Pancreas (tissue), 10 donors: ENCODE measurements at regions not wholly inside any gene's neighbourhood (a gene's known extent, or its start where the extent isn't known, plus 50 kb on each side); places are given as distances from the start of the nearest gene placed in this dataset.

Experiments
- ATAC-seq, 4 donors: fragments of 200-7000 bp; cut with Tn5 transposase; one replicate each; pipeline versions ENCODE4 v1.8.0 to v1.9.1; 2020; ENCODE audit warnings: mild to moderate bottlenecking in 4 of 4, moderate library complexity in 4 of 4
- DNase-seq, 6 donors: peaks; one replicate each; pipeline ENCODE4 v3.0.0-alpha.2; 2020
- FAIRE-seq: peaks from 2 replicates; lab custom pipeline; 2012; peaks lifted over from hg19 to GRCh38; lab: Jason Lieb, UNC
- H3K27ac ChIP-seq, 4 donors: fragments of 200-600 bp; sonication (generic); 1 replicate in 3 of 4; 2 replicates in 1 of 4; pipeline versions ENCODE4 v1.5.0 to v1.8.0; 2020
- H3K27me3 ChIP-seq, 4 donors: fragments of 200-600 bp; one replicate each; pipeline ENCODE4 v1.8.0; 2021
- H3K36me3 ChIP-seq, 3 donors: fragments of 200-600 bp; sonication (generic) in 1 of 3; one replicate each; pipeline versions ENCODE4 v1.5.0 to v1.8.0; 2020 to 2021
- H3K4me1 ChIP-seq, 3 donors: fragments of 200-600 bp; one replicate each; pipeline ENCODE4 v1.8.0; 2021
- H3K4me3 ChIP-seq, 4 donors: fragments of 200-600 bp; sonication (generic) in 2 of 4; one replicate each; pipeline versions ENCODE4 v1.5.0 to v1.8.0; 2020 to 2021
- H3K9me3 ChIP-seq, 4 donors: fragments of 200-600 bp; one replicate each; pipeline ENCODE4 v1.8.0; 2021
- CTCF ChIP-seq, 4 donors: fragments of 200-600 bp; sonication (generic) in 3 of 4; IDR thresholded peaks; one replicate each; pipeline versions ENCODE4 v1.5.0 to v1.8.0; 2021; ENCODE audit warnings: antibody characterized with exemption in 4 of 4
- WGBS, 2 donors: extraction: QIAGEN DNeasy Blood & Tissue Kit; methylation state at CpG; one replicate each; pipeline ENCODE4 v1.1.7; 2013; 5-methylcytosine and 5-hydroxymethylcytosine counted together
- intact Hi-C, 3 donors: fragments of 100-400 bp; cut with DNase I; formaldehyde crosslinking; loops; one replicate each; pipeline versions ENCODE4 v1.11.1 to v1.14.2; 2022
- donor health status: healthy with polysubstance abuse.
- donor health status: DM: no; HTN: no; CAD: no; lungs with moderate emphysema.
- donor health status: DM: no; HTN: no; CAD: no.
- donor health status: control.
- donor health status: control.
- donor health status: Bipolar disorder and iron deficiency.
- donor health status: DM: yes; HTN: yes; CAD: no.
- donor health status: DM: no; HTN: no; CAD: no.
- donor health status: DM: no; HTN: no; CAD: no.
- donor health status: DM: yes; HTN: yes; CAD: no.

- WGBS, 2 donors, result 44 to 50% methylated on average over 10 of the region's 10 CpGs
- intact Hi-C loops, result no loop called here
Observed at GRCh38 chr6:164554700-164555476, 754.5 kb downstream of the C6orf118 start.

GRCh38 chr6:164554226-164554625, 755.2 kb downstream of the C6orf118 start:
- Histone ChIP-seq H3K4me3 (no peak overlapping the region), H3K9me3 (no peaks in the 10 kb centered on the region), H3K36me3 (no peaks in the 10 kb centered on the region), H3K4me1 (no peaks in the 10 kb centered on the region), H3K27me3 (no peaks in the 10 kb centered on the region), H3K27ac (no peak overlapping the region)
- ATAC-seq, result no peak
- no peak for DNase-seq
- 41 to 47% methylated on average over 3 of the region's 3 CpGs for WGBS, 2 donors
- intact Hi-C loops, result no loop called here
- FAIRE-seq, result no peak
- no peak for TF ChIP-seq CTCF (IDR thresholded peaks at IDR 0.05)

More at GRCh38 chr6:164554700-164555476, 754.5 kb downstream of the C6orf118 start:
- no peaks in the 10 kb centered on the region for H3K9me3 ChIP-seq
- H3K27ac ChIP-seq, result no peak overlapping the region
- no peaks in the 10 kb centered on the region for H3K4me1 ChIP-seq
- TF ChIP-seq CTCF (IDR thresholded peaks at IDR 0.05), result no peak
- FAIRE-seq (no peak), ATAC-seq (no peak), DNase-seq (no peak)
- no peaks in the 10 kb centered on the region for H3K27me3 ChIP-seq
- no peaks in the 10 kb centered on the region for H3K36me3 ChIP-seq
- no peak overlapping the region for H3K4me3 ChIP-seq

GRCh38 chr6:164551706-164552105, 757.7 kb downstream of the C6orf118 start:
- H3K36me3 ChIP-seq, result no peaks in the 10 kb centered on the region
- no peaks in the 10 kb centered on the region for H3K4me1 ChIP-seq
- no peaks in the 10 kb centered on the region for H3K27me3 ChIP-seq
- DNase-seq, result no peak
- H3K4me3 ChIP-seq, result no peak overlapping the region
- intact Hi-C loops, result no loop called here
- ATAC-seq, result no peak
- H3K27ac ChIP-seq, result no peak overlapping the region
- H3K9me3 ChIP-seq, result no peaks in the 10 kb centered on the region
- FAIRE-seq, result no peak
- 45 to 46% methylated on average over 4 of the region's 4 CpGs for WGBS, 2 donors
- TF ChIP-seq CTCF (IDR thresholded peaks at IDR 0.05), result no peak

GRCh38 chr6:164547076-164547475, 762.3 kb downstream of the C6orf118 start:
- no peak for TF ChIP-seq CTCF (IDR thresholded peaks at IDR 0.05)
- intact Hi-C loops, result no loop called here

GRCh38 chr6:164546263-164546662, 763.1 kb downstream of the C6orf118 start:
- H3K27ac ChIP-seq, result no peak overlapping the region
- WGBS, 2 donors, result 72 to 81% methylated on average over 2 of the region's 2 CpGs
- ATAC-seq, result no peak
- no peaks in the 10 kb centered on the region for H3K27me3 ChIP-seq
- H3K9me3 ChIP-seq, result no peaks in the 10 kb centered on the region
- intact Hi-C loops, result no loop called here
- H3K4me1 ChIP-seq, result no peaks in the 10 kb centered on the region
- no peaks in the 10 kb centered on the region for H3K36me3 ChIP-seq
- no peak for FAIRE-seq
- no peak overlapping the region for H3K4me3 ChIP-seq
- no peak for DNase-seq
- no peak for TF ChIP-seq CTCF (IDR thresholded peaks at IDR 0.05)

More at GRCh38 chr6:164547076-164547475, 762.3 kb downstream of the C6orf118 start:
- Histone ChIP-seq H3K27ac (no peak overlapping the region), H3K9me3 (no peaks in the 10 kb centered on the region), H3K4me1 (no peaks in the 10 kb centered on the region), H3K4me3 (no peak overlapping the region), H3K27me3 (no peaks in the 10 kb centered on the region), H3K36me3 (no peaks in the 10 kb centered on the region)
- DNase-seq (no peak), FAIRE-seq (no peak), ATAC-seq (no peak)
- WGBS, 2 donors, result 42 to 50% methylated on average over 3 of the region's 3 CpGs
